HG03520 (cell line): ENCODE measurements at regions not wholly inside any gene's neighbourhood (a gene's known extent, or its start where the extent isn't known, plus 50 kb on each side); places are given as distances from the start of the nearest gene placed in this dataset.

Experiments used
- ATAC-seq: cut with Tn5 transposase; IDR thresholded peaks from one replicate; pipeline ENCODE4 v1.9.1; 2021; ENCODE audit warnings: mild to moderate bottlenecking, moderate library complexity; ENCODE audit not compliant: unreplicated experiment

DNA sequence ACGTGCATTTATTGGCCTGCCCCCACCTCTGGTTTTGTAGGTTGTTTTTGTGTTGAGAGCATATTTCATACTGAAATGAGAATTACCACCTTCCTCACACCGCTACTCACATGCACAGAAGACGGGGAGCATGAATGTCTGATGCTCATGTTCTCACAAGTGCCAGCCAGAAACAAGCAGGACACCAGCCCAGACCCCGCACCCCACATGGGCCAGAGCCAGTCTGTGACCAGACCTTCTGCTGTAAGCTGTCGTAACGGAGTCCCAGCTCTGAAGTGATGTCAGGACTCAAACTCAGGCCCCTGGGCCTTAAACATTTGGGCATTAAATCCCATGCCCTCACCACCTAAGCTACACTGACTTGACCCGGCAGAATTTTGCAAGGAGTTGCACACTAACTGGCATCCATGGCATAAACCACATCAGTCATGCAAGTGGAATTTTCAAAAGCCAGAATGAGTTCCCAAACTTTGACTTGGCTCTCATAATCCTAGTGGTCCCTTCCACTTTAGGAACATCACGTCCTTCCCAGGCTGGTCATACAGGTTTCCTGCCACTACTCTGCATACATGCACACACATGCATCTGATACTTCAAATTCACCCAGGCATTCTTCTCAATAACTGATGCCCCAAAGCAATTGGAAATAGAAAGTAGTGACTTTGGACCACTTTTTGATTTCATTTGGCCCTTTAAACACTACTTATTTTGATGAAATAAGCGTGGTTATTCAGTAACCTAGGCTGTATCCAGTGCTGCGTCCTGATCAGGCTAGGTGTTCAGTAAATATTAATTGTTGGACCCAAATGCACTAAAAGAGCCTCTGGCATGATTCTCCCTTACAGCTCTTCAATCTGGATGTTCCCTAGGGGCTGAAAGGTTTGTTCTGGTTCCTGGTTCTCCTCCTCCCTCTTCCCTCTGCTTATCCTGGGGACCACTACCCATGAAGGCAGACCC, 223.1 kb upstream of the ID2 start:
- ATAC-seq = no peak

DNA sequence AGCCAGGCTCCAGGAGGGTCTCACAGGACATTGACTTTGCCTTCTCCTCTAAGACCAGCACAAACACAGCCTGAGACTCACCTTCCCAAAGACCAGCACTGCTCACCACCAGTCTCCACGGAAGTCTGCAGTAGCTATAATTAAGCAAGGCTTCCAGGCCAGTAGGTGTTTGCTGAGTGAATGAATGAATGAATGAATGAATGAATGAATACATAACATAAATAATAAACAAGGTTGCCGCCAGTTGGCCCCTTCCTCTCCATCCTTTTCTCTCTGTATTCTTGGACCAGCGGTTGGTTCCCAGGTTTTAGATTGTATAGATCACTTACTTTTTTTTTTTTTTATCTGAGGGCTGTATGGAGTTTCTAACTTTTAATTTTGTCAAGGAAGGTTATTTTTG, 222.4 kb upstream of the ID2 start:
- ATAC-seq = no peak

DNA sequence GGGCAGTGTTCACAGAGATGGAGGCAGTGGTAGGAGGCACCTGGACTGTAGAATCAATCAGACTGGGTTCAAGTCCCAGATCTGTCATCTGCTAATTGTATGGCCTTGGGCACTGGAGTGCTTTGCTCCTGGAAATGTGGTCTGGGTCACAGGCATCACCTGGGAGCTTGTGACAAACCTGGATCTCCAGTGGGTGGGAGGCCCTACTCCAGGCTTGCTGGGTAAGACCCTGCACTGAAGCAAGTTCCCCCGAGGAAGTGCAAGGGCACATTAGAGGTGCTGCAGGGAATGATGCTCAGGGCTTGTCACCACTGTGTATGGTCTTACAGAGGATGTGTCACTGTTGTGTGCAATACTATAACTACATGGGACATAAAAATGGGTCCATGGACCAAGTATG, 220.5 kb upstream of the ID2 start:
- no peak for ATAC-seq

DNA sequence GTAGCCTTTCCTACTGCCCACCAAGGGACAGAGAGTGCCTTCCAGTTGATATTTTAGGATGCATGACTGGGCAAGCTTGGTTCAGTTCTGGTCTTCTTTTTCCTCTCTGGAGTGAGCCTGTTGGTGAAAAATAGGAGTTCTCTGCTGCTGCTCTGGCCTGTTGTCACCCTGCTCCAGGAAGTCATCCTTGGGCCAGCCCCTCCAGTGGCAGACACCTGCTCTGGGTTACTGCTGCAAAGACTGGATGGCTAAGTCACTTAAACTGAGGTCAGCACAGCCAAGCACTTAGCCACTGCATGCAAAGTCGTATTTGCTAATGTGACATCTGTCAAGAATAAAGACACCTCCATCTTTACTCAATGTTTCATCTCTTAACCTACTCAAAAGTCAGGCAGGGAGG, 219.6 kb upstream of the ID2 start:
- ATAC-seq = no peak

GRCh38 chr2:8462899-8463648, 218.8 kb upstream of the ID2 start:
- no peak for ATAC-seq

DNA sequence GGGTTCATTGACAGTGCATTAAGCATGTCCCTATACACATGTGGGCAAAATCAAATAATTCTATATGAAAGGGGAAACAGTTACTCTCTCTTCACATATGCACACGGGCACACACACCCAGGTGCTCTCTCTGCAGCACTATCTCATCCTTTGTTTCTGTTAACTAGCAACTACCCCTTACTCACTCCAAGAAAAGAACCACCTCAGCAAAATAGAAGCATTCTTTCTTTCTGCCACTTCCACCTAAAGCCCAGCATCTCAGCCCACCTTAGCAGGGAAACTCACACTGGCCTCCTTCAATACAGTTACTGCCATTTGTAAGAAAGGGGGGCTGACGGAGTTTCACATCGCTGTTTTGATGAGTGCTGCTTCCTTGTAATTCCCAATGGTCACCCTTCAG, 216.3 kb upstream of the ID2 start:
- ATAC-seq = no peak

DNA sequence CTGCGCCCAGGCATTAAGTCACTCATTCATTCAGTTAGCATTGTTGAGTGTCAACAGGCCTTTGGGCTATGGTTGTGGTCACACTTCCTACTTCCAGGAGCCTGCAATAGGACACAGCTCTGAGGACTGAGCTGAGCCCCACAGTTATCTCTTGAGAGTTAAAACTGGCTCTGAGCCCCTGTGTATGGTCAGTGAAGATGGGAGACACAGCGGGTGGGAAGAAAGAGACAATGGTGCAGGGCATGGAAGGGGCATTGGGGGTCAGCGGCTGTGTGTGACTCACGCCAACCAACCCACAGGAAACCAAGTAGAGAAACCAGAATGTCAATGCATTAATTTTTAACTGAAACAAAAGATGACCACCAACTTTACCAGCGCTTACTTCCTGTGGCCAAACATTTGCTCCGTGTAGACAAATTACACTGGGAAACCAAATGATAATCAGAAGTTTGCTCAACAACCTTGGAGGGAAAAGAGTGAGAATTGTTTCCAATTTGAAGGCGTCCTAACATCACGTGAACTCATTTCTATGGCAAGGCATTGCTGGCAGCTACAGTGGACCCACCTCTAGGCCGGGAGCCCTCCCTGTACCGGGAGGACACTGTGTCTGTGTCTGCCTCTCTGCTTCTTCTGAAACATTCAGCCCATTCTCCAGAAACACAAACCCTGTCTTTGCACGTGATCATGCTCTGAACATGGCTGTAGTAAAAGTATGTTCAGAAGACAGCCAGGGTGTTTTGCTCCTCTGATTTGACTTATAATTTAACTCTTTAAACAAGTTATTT, 212.0 kb upstream of the ID2 start:
- no peak for ATAC-seq

DNA sequence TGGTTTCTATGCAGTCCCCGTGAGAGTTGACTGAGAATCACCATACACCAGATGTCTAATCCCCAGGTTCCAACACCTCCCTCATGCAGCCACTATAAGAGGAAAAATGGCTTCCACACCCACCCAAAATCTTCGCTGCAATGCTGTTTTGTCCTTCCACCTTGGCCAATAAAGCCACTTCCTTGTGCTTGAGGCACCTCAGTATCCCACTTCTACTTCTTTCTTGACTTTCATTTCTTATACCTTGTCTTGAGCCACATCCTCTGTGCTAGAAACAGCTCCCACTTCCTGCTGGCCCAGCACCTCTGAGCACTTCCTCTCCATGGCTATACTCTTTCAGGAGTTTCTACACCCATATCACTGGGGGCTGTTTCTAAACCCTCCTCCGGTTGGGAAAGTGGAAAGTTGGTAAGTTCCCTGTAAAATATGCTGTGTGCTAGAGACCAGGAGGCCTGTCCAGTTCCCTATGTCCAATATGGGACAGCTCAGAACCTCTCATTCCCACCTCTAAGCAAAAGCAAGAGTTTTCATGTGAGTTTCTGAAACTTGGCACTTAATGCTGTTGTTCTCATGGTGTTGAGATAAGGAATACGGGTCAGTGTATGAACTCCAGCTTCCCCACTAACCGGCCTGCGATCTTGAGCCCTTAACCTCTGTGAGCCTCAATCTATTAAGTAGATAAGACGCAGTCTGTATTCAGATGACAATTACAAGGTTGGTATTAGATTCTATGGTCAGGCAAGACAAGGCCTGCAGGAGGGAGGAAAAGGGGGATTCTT, 209.1 kb upstream of the ID2 start:
- ATAC-seq = peak; percentile 39

DNA sequence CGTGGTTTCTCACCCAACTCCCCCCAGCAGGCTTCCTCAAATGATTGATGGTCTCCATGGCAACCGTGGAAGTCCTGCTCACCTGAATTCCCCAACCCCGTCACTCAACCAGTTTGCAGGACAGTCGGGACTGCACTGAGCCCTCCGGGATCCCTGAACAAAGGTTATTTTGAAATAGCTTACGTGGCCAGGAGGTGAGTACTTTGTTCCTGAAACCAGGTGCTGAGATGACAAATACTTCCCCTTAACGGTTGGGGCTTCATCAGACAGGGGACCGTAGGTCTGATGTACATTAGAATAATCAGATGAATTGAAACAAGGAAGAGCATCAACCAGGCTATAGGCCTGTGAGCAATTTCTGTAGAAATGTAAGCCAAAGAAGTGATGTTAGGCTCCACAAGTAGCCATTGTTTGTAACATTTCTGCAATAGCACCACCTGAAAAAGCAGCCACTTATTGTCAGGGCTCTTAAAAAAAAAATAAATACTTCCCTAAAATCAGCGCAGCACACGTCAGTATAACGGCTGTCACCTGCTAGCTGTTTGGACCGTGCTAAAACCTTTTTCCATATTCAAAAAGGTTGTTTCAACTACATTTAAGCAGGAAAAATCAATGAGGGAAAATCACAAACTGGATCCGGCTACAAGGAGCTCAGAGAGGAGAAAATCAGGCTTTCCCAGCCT, 206.4 kb upstream of the ID2 start:
- no peak for ATAC-seq

DNA sequence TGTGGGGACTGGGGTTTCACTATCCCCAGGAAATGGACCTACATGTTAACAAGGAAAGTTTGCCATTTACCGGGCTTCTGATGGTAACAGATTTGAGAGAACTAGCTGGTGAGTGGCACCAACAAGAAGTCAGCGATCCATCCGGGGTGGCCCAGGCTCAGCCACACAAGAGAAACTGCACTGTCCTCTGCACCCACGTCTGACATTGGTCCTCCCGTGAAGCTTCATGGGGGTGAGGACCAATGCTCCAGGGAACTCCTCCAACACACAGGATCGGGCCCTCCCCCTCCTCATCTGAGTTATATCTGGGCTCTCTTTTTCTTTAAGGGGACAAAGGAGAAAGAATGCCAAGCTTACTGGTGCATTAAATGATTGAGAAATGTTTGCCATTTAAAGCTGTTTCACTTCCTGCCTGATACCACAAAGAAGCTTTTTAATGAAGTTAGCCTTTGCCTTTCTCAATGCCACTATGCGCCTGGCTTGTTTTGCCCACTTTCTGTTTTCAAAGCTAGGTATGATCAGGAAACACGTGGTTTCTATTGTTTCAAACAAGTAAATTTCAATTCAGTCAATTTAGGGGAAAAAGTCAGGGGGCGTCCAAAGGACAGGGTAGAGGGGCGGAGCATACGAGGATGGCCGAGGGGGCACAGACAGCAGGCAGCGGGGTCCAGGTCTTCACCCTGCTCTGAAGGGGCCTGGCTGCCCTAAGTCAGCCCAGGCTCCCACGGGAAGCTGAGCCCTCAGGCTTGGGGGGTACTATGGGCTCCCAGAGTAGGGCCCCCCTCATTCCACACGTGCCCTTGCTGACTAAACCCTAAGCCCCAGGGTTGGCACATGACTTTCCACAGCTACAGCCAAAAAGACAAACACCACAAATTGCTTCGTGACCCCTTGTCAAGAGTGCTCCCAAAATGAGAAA, 204.0 kb upstream of the ID2 start:
- ATAC-seq = peak; percentile 41

- ATAC-seq = no peak
Measured at GRCh38 chr2:8478471-8478793, 203.4 kb upstream of the ID2 start.

DNA sequence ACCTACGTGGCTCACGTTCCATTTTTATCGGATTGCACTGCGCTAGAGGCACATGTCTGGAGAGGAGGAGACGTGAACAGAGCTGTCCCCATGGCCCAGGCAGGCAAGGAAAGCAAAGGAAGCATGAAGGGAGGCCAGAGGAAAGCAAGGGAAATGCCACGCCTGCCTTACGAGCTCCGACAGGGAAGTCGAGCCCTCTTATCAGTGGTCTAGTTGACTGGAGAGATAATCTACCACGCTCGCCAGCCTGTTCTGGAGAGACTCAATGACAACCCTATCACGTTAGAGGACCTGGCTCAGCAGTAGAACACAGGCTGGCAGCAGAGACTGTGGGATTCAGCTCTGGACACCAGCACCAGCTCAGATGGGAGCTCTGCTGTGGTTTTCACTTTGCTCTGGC, 202.6 kb upstream of the ID2 start:
- no peak for ATAC-seq

DNA sequence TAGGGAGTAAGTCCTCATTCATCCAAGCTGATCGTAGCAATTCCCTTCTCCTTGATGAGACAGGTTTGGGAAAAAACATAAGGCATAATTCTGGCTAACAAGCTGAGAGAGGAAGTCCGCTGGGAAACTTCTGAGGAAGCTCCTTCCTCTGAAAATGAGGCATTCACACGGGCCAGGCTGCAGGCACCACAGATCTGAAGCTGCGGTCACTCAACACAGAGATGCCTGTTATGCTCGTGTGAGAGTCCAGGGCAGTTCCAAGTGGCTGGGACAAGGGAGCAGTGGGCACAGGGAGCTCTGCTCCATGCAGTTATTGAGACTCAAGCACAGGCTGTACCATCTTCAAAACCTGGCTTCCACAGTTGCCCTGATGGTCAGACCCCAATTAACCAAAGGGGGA, 200.9 kb upstream of the ID2 start:
- ATAC-seq = no peak

GRCh38 chr2:8481463-8482009, 200.3 kb upstream of the ID2 start:
- ATAC-seq = peak; percentile 47

DNA sequence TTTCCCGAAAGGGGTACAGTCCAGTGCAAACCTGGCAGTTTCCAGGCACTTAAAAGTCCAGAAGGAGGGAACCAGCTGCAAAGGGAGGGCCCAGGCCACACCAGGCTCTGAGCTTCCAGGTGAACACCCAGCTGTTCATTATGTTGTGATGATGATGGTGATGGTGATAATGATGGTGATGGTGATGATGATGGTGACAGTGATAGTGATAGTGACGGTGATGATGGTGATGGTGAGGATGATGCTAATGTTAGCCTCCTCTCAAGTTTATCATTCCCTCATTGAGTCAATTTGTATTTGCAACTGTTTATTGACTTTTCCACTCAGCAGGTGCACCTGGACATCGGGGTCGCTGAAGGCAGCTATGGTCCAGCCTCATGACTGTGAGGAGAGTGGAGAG, 199.4 kb upstream of the ID2 start:
- ATAC-seq = no peak

DNA sequence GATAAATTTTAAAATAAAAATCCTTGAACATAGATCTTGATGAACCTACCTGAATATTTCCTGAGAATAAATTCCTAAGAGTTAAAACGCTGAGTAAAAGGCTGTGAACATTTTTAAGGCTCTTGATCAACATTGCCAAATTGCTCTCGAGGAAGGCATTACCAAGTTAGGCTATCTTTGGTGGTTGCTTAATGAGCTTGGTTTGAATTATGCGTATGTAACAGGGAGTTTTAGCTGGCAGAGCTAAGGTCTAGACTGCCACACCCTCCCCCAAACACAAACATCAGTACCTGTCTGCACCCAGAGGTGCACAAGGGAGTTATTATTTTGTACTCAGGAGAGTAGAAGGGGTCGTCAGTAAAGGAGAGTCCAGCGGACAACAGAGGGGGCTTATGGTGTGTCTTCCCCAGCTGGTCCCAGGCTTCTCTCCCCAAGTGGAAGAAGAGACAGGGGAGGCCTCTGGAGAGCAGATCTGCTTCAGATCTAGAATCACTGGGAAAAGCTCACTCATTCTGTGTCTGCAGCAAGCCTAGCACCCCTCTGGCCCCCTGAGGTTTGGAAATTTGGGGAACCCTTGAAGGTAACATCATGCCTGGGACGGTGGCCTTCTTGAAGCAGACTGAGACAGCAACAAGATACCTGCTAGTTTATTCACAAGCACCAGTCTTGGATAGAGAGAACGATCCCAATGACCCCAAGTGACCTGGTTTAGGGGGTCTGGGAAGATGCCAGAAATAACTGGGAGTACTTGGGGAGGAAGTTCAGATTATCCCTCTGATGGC, 197.2 kb upstream of the ID2 start:
- no peak for ATAC-seq

GRCh38 chr2:8485736-8486135, 196.1 kb upstream of the ID2 start:
- no peak for ATAC-seq

DNA sequence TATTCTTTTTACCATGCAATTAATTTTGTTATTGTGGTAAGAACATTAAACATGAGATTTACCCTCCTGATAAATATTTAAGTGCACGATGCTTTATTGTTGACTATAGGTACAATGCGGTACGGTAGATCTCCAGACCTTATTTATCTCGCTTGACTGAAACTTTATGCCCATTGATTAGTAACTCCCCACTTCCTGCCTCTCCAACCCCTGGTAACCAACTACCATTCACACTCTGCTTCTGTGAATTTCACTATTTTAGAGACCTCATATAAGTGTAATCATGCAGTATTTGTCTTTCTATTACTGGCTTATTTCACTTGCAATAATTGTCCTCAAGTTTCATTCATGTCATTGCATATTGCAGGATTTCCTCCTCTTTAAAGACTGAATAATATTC, 195.7 kb upstream of the ID2 start:
- no peak for ATAC-seq
